Aorta (tissue), 5 donors: ENCODE measurements at regions not wholly inside any gene's neighbourhood (a gene's known extent, or its start where the extent isn't known, plus 50 kb on each side); places are given as distances from the start of the nearest gene placed in this dataset.
"Not testable (repeated sequence)": the region's sequence is repeated elsewhere in the genome, so short reads cannot be mapped to it uniquely, and the experiment has no call there.

Experiments
- ATAC-seq: fragments of 200-7000 bp; cut with Tn5 transposase; one replicate; pipeline ENCODE4 v1.9.1; 2022; ENCODE audit warnings: moderate library complexity; ENCODE audit not compliant: low FRiP score
- DNase-seq, 2 donors: peaks; one replicate each; pipeline ENCODE4 v3.0.0-alpha.2; 2020
- H3K27ac ChIP-seq, 2 donors: one replicate each; pipeline ENCODE4 v1.5.1; 2013; ENCODE audit warnings: low read length in 2 of 2, mild to moderate bottlenecking in 2 of 2, moderate library complexity in 2 of 2, control low read depth in 1 of 2, inconsistent platforms in 1 of 2, low read depth in 1 of 2
- H3K27me3 ChIP-seq, 2 donors: one replicate each; pipeline ENCODE4 v1.6.1; 2013; ENCODE audit warnings: control low read depth in 1 of 2, low read length in 1 of 2, mild to moderate bottlenecking in 1 of 2, moderate library complexity in 1 of 2; ENCODE audit not compliant: insufficient read depth in 2 of 2, control insufficient read depth in 1 of 2
- H3K36me3 ChIP-seq, 2 donors: one replicate each; pipeline ENCODE4 v1.6.1; 2013; ENCODE audit warnings: control low read depth in 1 of 2, low read length in 1 of 2, mild to moderate bottlenecking in 1 of 2; ENCODE audit not compliant: insufficient read depth in 2 of 2, control insufficient read depth in 1 of 2
- H3K4me1 ChIP-seq, 2 donors: one replicate each; pipeline ENCODE4 v1.6.1; 2013; ENCODE audit warnings: low read length in 2 of 2, control low read depth in 1 of 2, mild to moderate bottlenecking in 1 of 2, moderate library complexity in 1 of 2; ENCODE audit not compliant: insufficient read depth in 2 of 2, control insufficient read depth in 1 of 2
- H3K4me3 ChIP-seq, 2 donors: one replicate each; pipeline ENCODE4 v1.5.1; 2013; ENCODE audit warnings: low read length in 2 of 2, control low read depth in 1 of 2, mild to moderate bottlenecking in 1 of 2
- H3K9me3 ChIP-seq: one replicate; pipeline ENCODE4 v1.6.1; 2013; ENCODE audit warnings: mild to moderate bottlenecking, low read length; ENCODE audit not compliant: control insufficient read depth
- WGBS, 2 donors: extraction: QIAGEN DNeasy Blood & Tissue Kit; methylation state at CpG; one replicate each; pipeline ENCODE4 v1.1.7; 2013; 5-methylcytosine and 5-hydroxymethylcytosine counted together
- intact Hi-C, 2 donors: fragments of 100-400 bp; cut with DNase I; formaldehyde crosslinking; loops; one replicate each; pipeline versions ENCODE4 v1.14.2 to v1.15.0; 2022
- donor health status: healthy with polysubstance abuse.
- donor health status: Bipolar disorder and iron deficiency.
- donor health status: DM: no; HTN: no; CAD: no.
- donor health status: DM: no; HTN: no; CAD: no.
- donor health status: DM: yes; HTN: yes; CAD: no.

GRCh38 chr4:173642509-173642908, 112.5 kb upstream of the HAND2 start:
- DNase-seq (no peak), ATAC-seq (no peak)
- H3K4me3 ChIP-seq = no peak overlapping the region
- intact Hi-C loops = no loop called here
- H3K27ac ChIP-seq = no peak overlapping the region
- H3K4me1 ChIP-seq = no peaks in the 10 kb centered on the region
- H3K27me3 ChIP-seq = no peaks in the 10 kb centered on the region
- H3K36me3 ChIP-seq = no peaks in the 10 kb centered on the region
- WGBS, 2 donors = 0 to 4% methylated on average over 3 of the region's 3 CpGs
- H3K9me3 ChIP-seq = no peaks in the 10 kb centered on the region

- no peak for DNase-seq
- intact Hi-C loops = no loop called here
- H3K36me3 ChIP-seq = no peaks in the 10 kb centered on the region
- no peak for ATAC-seq
- peaks cover 0 to 1% of the 10 kb centered on the region in 2 donors for H3K27me3 ChIP-seq
- no peaks in the 10 kb centered on the region for H3K4me1 ChIP-seq
- no peak overlapping the region for H3K4me3 ChIP-seq
- no peaks in the 10 kb centered on the region for H3K9me3 ChIP-seq
- no peak overlapping the region for H3K27ac ChIP-seq
Measured at GRCh38 chr4:173635395-173635794, 105.4 kb upstream of the HAND2 start.

GRCh38 chr4:173626277-173626676, 96.2 kb upstream of the HAND2 start:
- Histone ChIP-seq H3K9me3 (peaks cover 5% of the 10 kb centered on the region), H3K4me3 (no peak overlapping the region), H3K36me3 (no peaks in the 10 kb centered on the region), H3K27me3 (no peaks in the 10 kb centered on the region), H3K4me1 (no peaks in the 10 kb centered on the region), H3K27ac (no peak overlapping the region)
- DNase-seq = no peak
- intact Hi-C loops = no loop called here
- WGBS, 2 donors = 85 to 87% methylated on average over 1 of the region's 1 CpG
- no peak for ATAC-seq

- ATAC-seq, H3K4me1 ChIP-seq, H3K4me3 ChIP-seq, H3K27me3 ChIP-seq, H3K27ac ChIP-seq, H3K36me3 ChIP-seq, DNase-seq, intact Hi-C loops, H3K9me3 ChIP-seq: not testable (repeated sequence)
- WGBS, 2 donors = 91 to 93% methylated on average over 5 of the region's 5 CpGs
Measured at GRCh38 chr4:173618648-173619047, 88.6 kb upstream of the HAND2 start.

GRCh38 chr4:173609158-173609557, 79.1 kb upstream of the HAND2 start:
- Histone ChIP-seq H3K36me3 (no peaks in the 10 kb centered on the region), H3K4me1 (no peaks in the 10 kb centered on the region), H3K27ac (no peak overlapping the region), H3K27me3 (no peaks in the 10 kb centered on the region), H3K4me3 (no peak overlapping the region), H3K9me3 (no peaks in the 10 kb centered on the region)
- ATAC-seq = no peak
- no peak for DNase-seq
- intact Hi-C loops = no loop called here
- 92 to 96% methylated on average over 2 of the region's 2 CpGs for WGBS, 2 donors

GRCh38 chr4:173608632-173609031, 78.6 kb upstream of the HAND2 start:
- WGBS, 2 donors = 39 to 47% methylated on average over 14 to 15 of the region's 15 CpGs
- H3K27me3 ChIP-seq, ATAC-seq, H3K4me3 ChIP-seq, DNase-seq, H3K36me3 ChIP-seq, H3K27ac ChIP-seq, intact Hi-C loops, H3K9me3 ChIP-seq, H3K4me1 ChIP-seq: not testable (repeated sequence)

GRCh38 chr4:173591760-173592159, 61.7 kb upstream of the HAND2 start:
- H3K27ac ChIP-seq = no peak overlapping the region
- intact Hi-C loops = no loop called here
- DNase-seq (no peak), ATAC-seq (no peak)
- no peak overlapping the region for H3K4me3 ChIP-seq
- WGBS, 2 donors = 97 to 98% methylated on average over 3 of the region's 3 CpGs
- no peaks in the 10 kb centered on the region for H3K9me3 ChIP-seq
- H3K27me3 ChIP-seq = no peaks in the 10 kb centered on the region
- no peaks in the 10 kb centered on the region for H3K36me3 ChIP-seq
- peaks cover 0 to 4% of the 10 kb centered on the region in 2 donors for H3K4me1 ChIP-seq

GRCh38 chr4:173590697-173591096, 60.7 kb upstream of the HAND2 start:
- Histone ChIP-seq H3K4me1 (peaks cover 0 to 4% of the 10 kb centered on the region in 2 donors), H3K27me3 (no peaks in the 10 kb centered on the region), H3K27ac (peak overlapping the region in 1 of 2 donors; percentile 61), H3K4me3 (no peak overlapping the region), H3K9me3 (no peaks in the 10 kb centered on the region), H3K36me3 (no peaks in the 10 kb centered on the region)
- 40 to 54% methylated on average over 4 of the region's 4 CpGs for WGBS, 2 donors
- intact Hi-C loops = no loop called here
- DNase-seq (peak; percentile 59 to 62), ATAC-seq (no peak)

GRCh38 chr4:173585876-173586572, 56.0 kb upstream of the HAND2 start:
- peak overlapping the region in 1 of 2 donors; percentile 40 for H3K27ac ChIP-seq
- 76 to 83% methylated on average over 9 of the region's 9 CpGs for WGBS, 2 donors

More at GRCh38 chr4:173585876-173586572, 56.0 kb upstream of the HAND2 start:
- no peaks in the 10 kb centered on the region for H3K36me3 ChIP-seq
- no peak for ATAC-seq
- H3K4me1 ChIP-seq = peaks cover 0 to 4% of the 10 kb centered on the region in 2 donors
- H3K9me3 ChIP-seq = no peaks in the 10 kb centered on the region
- H3K27me3 ChIP-seq = no peaks in the 10 kb centered on the region
- no peak for DNase-seq
- no peak overlapping the region for H3K4me3 ChIP-seq
- intact Hi-C loops = loop anchor here in 1 of 2 donors (5.0 kb wide), 1 partner anchor 54 kb away; the partner anchor contains the start of gene HAND2
